ENCODE measurements at regions not wholly inside any gene's neighbourhood (a gene's known extent, or its start where the extent isn't known, plus 50 kb on each side); places are given as distances from the start of the nearest gene placed in this dataset.

- Histone ChIP-seq H3K27ac (ENCODE audit: insufficient read depth, low read length) (no peak overlapping the region), H3K36me3 (ENCODE audit: control insufficient read depth, insufficient read depth, low read length) (no peaks in the 10 kb centered on the region)
These were observed 113.2 kb downstream of the HERPUD2 start for GRCh38 chr7:35581605-35582210.

GRCh38 chr7:35576031-35576573, 118.8 kb downstream of the HERPUD2 start:
- Histone ChIP-seq H3K27ac (ENCODE audit: insufficient read depth, low read length) (no peak overlapping the region), H3K9ac (ENCODE audit: insufficient read depth, low read length) (no peak overlapping the region), H3K36me3 (ENCODE audit: control insufficient read depth, insufficient read depth, low read length) (no peaks in the 10 kb centered on the region), H3K4me1 (ENCODE audit: control insufficient read depth, extremely low read depth, insufficient read depth, low read length) (no peaks in the 10 kb centered on the region), H3K4me2 (ENCODE audit: extremely low read depth, insufficient read depth, low read length) (no peak overlapping the region), H3K4me3 (replicated peaks in 1 of 4; ENCODE audit: control extremely low read depth in 1 of 4, insufficient read depth in 1 of 4, low read depth in 3 of 4, low read length in 4 of 4) (no peak overlapping the region), H3K27me3 (ENCODE audit: control insufficient read depth, insufficient read depth, low read length) (peaks cover 6% of the 10 kb centered on the region), H2AFZ (ENCODE audit: low read length) (no peak overlapping the region), H3K79me2 (ENCODE audit: control insufficient read depth, insufficient read depth, low read length) (no peaks in the 10 kb centered on the region), H3K9me3 (ENCODE audit: control insufficient read depth, insufficient read depth, low read depth, low read length) (no peaks in the 10 kb centered on the region), H4K20me1 (ENCODE audit: control insufficient read depth, extremely low read depth, insufficient read depth, low read length) (no peaks in the 10 kb centered on the region)
- no peak for TF ChIP-seq EZH2 (IDR thresholded peaks at IDR 0.05; ENCODE audit: low read length, missing control alignments)
- TF ChIP-seq CTCF (conservative IDR thresholded peaks at IDR 0.05 in 1 of 2, IDR thresholded peaks at IDR 0.05 in 1 of 2; ENCODE audit: low read depth in 1 of 2, low read length in 2 of 2), result no peak
- no peak for DNase-seq (ENCODE audit: low read depth in 2 of 2)

More at GRCh38 chr7:35581605-35582210, 113.2 kb downstream of the HERPUD2 start:
- H3K79me2 ChIP-seq (ENCODE audit: control insufficient read depth, insufficient read depth, low read length), result no peaks in the 10 kb centered on the region
- H3K4me1 ChIP-seq (ENCODE audit: control insufficient read depth, extremely low read depth, insufficient read depth, low read length), result no peaks in the 10 kb centered on the region
- no peak overlapping the region for H3K4me3 ChIP-seq (replicated peaks in 1 of 4; ENCODE audit: control extremely low read depth in 1 of 4, insufficient read depth in 1 of 4, low read depth in 3 of 4, low read length in 4 of 4)
- H3K9ac ChIP-seq (ENCODE audit: insufficient read depth, low read length), result no peak overlapping the region
- no peak for DNase-seq (ENCODE audit: low read depth in 2 of 2)
- no peak for TF ChIP-seq CTCF (conservative IDR thresholded peaks at IDR 0.05 in 1 of 2, IDR thresholded peaks at IDR 0.05 in 1 of 2; ENCODE audit: low read depth in 1 of 2, low read length in 2 of 2)
- no peak for TF ChIP-seq EZH2 (IDR thresholded peaks at IDR 0.05; ENCODE audit: low read length, missing control alignments)
- no peaks in the 10 kb centered on the region for H3K9me3 ChIP-seq (ENCODE audit: control insufficient read depth, insufficient read depth, low read depth, low read length)
- no peak overlapping the region for H3K4me2 ChIP-seq (ENCODE audit: extremely low read depth, insufficient read depth, low read length)
- H3K27me3 ChIP-seq (ENCODE audit: control insufficient read depth, insufficient read depth, low read length), result no peaks in the 10 kb centered on the region
- H2AFZ ChIP-seq (ENCODE audit: low read length), result no peak overlapping the region
- H4K20me1 ChIP-seq (ENCODE audit: control insufficient read depth, extremely low read depth, insufficient read depth, low read length), result no peaks in the 10 kb centered on the region

- Histone ChIP-seq H3K4me3 (replicated peaks in 1 of 4; ENCODE audit: control extremely low read depth in 1 of 4, insufficient read depth in 1 of 4, low read depth in 3 of 4, low read length in 4 of 4) (no peak overlapping the region), H3K4me2 (ENCODE audit: extremely low read depth, insufficient read depth, low read length) (no peak overlapping the region), H3K27ac (ENCODE audit: insufficient read depth, low read length) (no peak overlapping the region), H4K20me1 (ENCODE audit: control insufficient read depth, extremely low read depth, insufficient read depth, low read length) (no peaks in the 10 kb centered on the region), H3K27me3 (ENCODE audit: control insufficient read depth, insufficient read depth, low read length) (peaks cover 6% of the 10 kb centered on the region), H3K36me3 (ENCODE audit: control insufficient read depth, insufficient read depth, low read length) (no peaks in the 10 kb centered on the region), H3K79me2 (ENCODE audit: control insufficient read depth, insufficient read depth, low read length) (no peaks in the 10 kb centered on the region), H3K9ac (ENCODE audit: insufficient read depth, low read length) (no peak overlapping the region), H3K9me3 (ENCODE audit: control insufficient read depth, insufficient read depth, low read depth, low read length) (no peaks in the 10 kb centered on the region), H3K4me1 (ENCODE audit: control insufficient read depth, extremely low read depth, insufficient read depth, low read length) (no peaks in the 10 kb centered on the region), H2AFZ (ENCODE audit: low read length) (no peak overlapping the region)
- DNase-seq (ENCODE audit: low read depth in 2 of 2), result no peak
- TF ChIP-seq CTCF (conservative IDR thresholded peaks at IDR 0.05 in 1 of 2, IDR thresholded peaks at IDR 0.05 in 1 of 2; ENCODE audit: low read depth in 1 of 2, low read length in 2 of 2), result no peak
- no peak for TF ChIP-seq EZH2 (IDR thresholded peaks at IDR 0.05; ENCODE audit: low read length, missing control alignments)
These were observed 123.2 kb downstream of the HERPUD2 start for GRCh38 chr7:35571611-35572240.
